Neural cell (in vitro differentiated cells): ENCODE measurements at regions not wholly inside any gene's neighbourhood (a gene's known extent, or its start where the extent isn't known, plus 50 kb on each side); places are given as distances from the start of the nearest gene placed in this dataset.

Source experiments
- H2AFZ ChIP-seq: fragments of 200-600, 300-800 bp; sonication (generic), shearing (Covaris generic); 2 replicates; pipeline ENCODE4 v1.6.0; 2014; ENCODE audit warnings: low read depth, mild to moderate bottlenecking, antibody characterized with exemption, low read length, moderate library complexity
- H3F3A ChIP-seq: fragments of 200-600 bp; shearing (Covaris generic); 2 replicates; pipeline ENCODE4 v1.6.1; 2016; ENCODE audit warnings: mild to moderate bottlenecking, moderate library complexity, mixed read lengths, antibody characterized with exemption, low read length; ENCODE audit not compliant: insufficient read depth, poor library complexity, severe bottlenecking
- H3K27ac ChIP-seq: fragments of 200-600, 300-800 bp; sonication (generic), shearing (Covaris generic); 2 replicates; pipeline ENCODE4 v1.5.1; 2014; ENCODE audit warnings: mild to moderate bottlenecking, low read length, moderate library complexity
- H3K27me3 ChIP-seq: fragments of 300-800, 200-600 bp; sonication (generic), shearing (Covaris generic); 2 replicates; pipeline ENCODE4 v1.6.0; 2014; ENCODE audit warnings: mild to moderate bottlenecking, low read depth, low read length, moderate library complexity; ENCODE audit not compliant: insufficient read depth
- H3K36me3 ChIP-seq: fragments of 300-800, 200-600 bp; sonication (generic), shearing (Covaris generic); 2 replicates; pipeline ENCODE4 v1.5.1; 2014; ENCODE audit warnings: mild to moderate bottlenecking, antibody characterized with exemption, low read length, moderate library complexity; ENCODE audit not compliant: insufficient read depth
- H3K4me2 ChIP-seq: fragments of 300-800, 200-600 bp; sonication (generic), shearing (Covaris generic); 2 replicates; pipeline ENCODE4 v1.6.0; 2014; ENCODE audit warnings: mild to moderate bottlenecking, low read length
- H3K4me3 ChIP-seq: fragments of 300-800, 200-600 bp; sonication (generic), shearing (Covaris generic); 2 replicates; pipeline ENCODE4 v1.5.1; 2014; ENCODE audit warnings: mild to moderate bottlenecking, low read length, moderate library complexity
- H3K79me2 ChIP-seq: fragments of 200-600 bp; shearing (Covaris generic); replicated peaks from 2 replicates; pipeline ENCODE4 v1.6.0; 2014; ENCODE audit warnings: mild to moderate bottlenecking, low read length, moderate library complexity; ENCODE audit not compliant: insufficient read depth
- H3K9ac ChIP-seq: fragments of 300-800, 200-600 bp; sonication (generic), shearing (Covaris generic); 2 replicates; pipeline ENCODE4 v1.6.1; 2016; ENCODE audit warnings: mild to moderate bottlenecking, low read length, mixed read lengths
- H3K9me2 ChIP-seq: fragments of 200-600 bp; shearing (Covaris generic); 2 replicates; pipeline ENCODE4 v1.6.1; 2016; ENCODE audit warnings: mild to moderate bottlenecking, low read length, mixed read lengths; ENCODE audit not compliant: insufficient read depth
- H3K9me3 ChIP-seq: fragments of 200-600, 300-800 bp; sonication (generic), shearing (Covaris generic); 2 replicates; pipeline ENCODE4 v1.6.1; 2016; ENCODE audit warnings: mild to moderate bottlenecking, mixed run types, low read length, moderate library complexity, mixed read lengths
- H4K20me1 ChIP-seq: fragments of 200-600 bp; shearing (Covaris generic); 2 replicates; pipeline ENCODE4 v1.6.1; 2016; ENCODE audit warnings: mild to moderate bottlenecking, mixed run types; ENCODE audit not compliant: insufficient read depth
- CTCF ChIP-seq: fragments of 450-650 bp; IDR thresholded peaks from 2 replicates; pipeline ENCODE4 v1.5.1; 2014; ENCODE audit warnings: antibody characterized with exemption, mild to moderate bottlenecking, moderate library complexity; ENCODE audit not compliant: poor library complexity, severe bottlenecking
- EP300 ChIP-seq: fragments of 450-650 bp; conservative IDR thresholded peaks from 2 replicates; pipeline ENCODE4 v1.6.1; 2014; ENCODE audit warnings: antibody characterized with exemption, mild to moderate bottlenecking, moderate library complexity; ENCODE audit not compliant: poor library complexity, severe bottlenecking
- EZH2 ChIP-seq: fragments of 200-600, 300-800 bp; shearing (Covaris generic), sonication (generic); IDR thresholded peaks from 2 replicates; pipeline ENCODE4 v1.6.1; 2014; ENCODE audit warnings: antibody characterized with exemption, low read length, borderline replicate concordance, mild to moderate bottlenecking; ENCODE audit not compliant: insufficient read depth, poor library complexity, severe bottlenecking
- MXI1 ChIP-seq: fragments of 450-650 bp; conservative IDR thresholded peaks from 2 replicates; pipeline ENCODE4 v1.6.1; 2014; ENCODE audit warnings: antibody characterized with exemption, mild to moderate bottlenecking; ENCODE audit not compliant: poor library complexity, severe bottlenecking
- POLR2AphosphoS5 ChIP-seq: IDR thresholded peaks from 2 replicates; pipeline ENCODE4 v1.6.1; 2012
- RAD21 ChIP-seq: fragments of 450-650 bp; conservative IDR thresholded peaks from 2 replicates; pipeline ENCODE4 v1.6.1; 2014; ENCODE audit warnings: antibody characterized with exemption, mild to moderate bottlenecking, moderate library complexity
- REST ChIP-seq: IDR thresholded peaks from 2 replicates; pipeline ENCODE4 v1.6.1; 2012; ENCODE audit warnings: borderline replicate concordance
- SMC3 ChIP-seq: fragments of 450-650 bp; conservative IDR thresholded peaks from 2 replicates; pipeline ENCODE4 v1.6.1; 2014; ENCODE audit warnings: antibody characterized with exemption, mild to moderate bottlenecking, moderate library complexity; ENCODE audit not compliant: poor library complexity
- TAF1 ChIP-seq: IDR thresholded peaks from 2 replicates; pipeline ENCODE4 v1.6.1; 2012; ENCODE audit warnings: low read depth

- Histone ChIP-seq H2AFZ (no peak overlapping the region), H3K4me3 (no peak overlapping the region), H4K20me1 (no peaks in the 10 kb centered on the region), H3K9me3 (no peaks in the 10 kb centered on the region), H3K9me2 (no peaks in the 10 kb centered on the region), H3K4me2 (no peak overlapping the region), H3K79me2 (no peaks in the 10 kb centered on the region), H3K27me3 (no peaks in the 10 kb centered on the region), H3K36me3 (no peaks in the 10 kb centered on the region), H3K9ac (no peak overlapping the region), H3F3A (no peaks in the 10 kb centered on the region), H3K27ac (no peak overlapping the region)
- no peak for TF ChIP-seq EZH2
- TF ChIP-seq CTCF = no peak
- TF ChIP-seq MXI1 = no peak
- TF ChIP-seq POLR2AphosphoS5 = no peak
- no peak for TF ChIP-seq EP300
- TF ChIP-seq REST = no peak
- no peak for TF ChIP-seq TAF1
- no peak for TF ChIP-seq SMC3
- no peak for TF ChIP-seq RAD21
Measured at GRCh38 chr6:105941621-105942412, 144.3 kb upstream of the PRDM1 start.

GRCh38 chr6:105940990-105941389 is 145.1 kb upstream of the PRDM1 start:
- Histone ChIP-seq H3K27me3 (no peaks in the 10 kb centered on the region), H3K79me2 (no peaks in the 10 kb centered on the region), H3K4me2 (no peak overlapping the region), H3K9ac (no peak overlapping the region), H3K4me3 (no peak overlapping the region), H3K9me2 (no peaks in the 10 kb centered on the region), H2AFZ (no peak overlapping the region), H3K9me3 (no peaks in the 10 kb centered on the region), H3F3A (no peaks in the 10 kb centered on the region), H3K36me3 (no peaks in the 10 kb centered on the region), H3K27ac (no peak overlapping the region), H4K20me1 (no peaks in the 10 kb centered on the region)
- no peak for TF ChIP-seq CTCF
- no peak for TF ChIP-seq SMC3
- no peak for TF ChIP-seq MXI1
- TF ChIP-seq RAD21 = no peak
- TF ChIP-seq TAF1 = no peak
- TF ChIP-seq REST = no peak
- no peak for TF ChIP-seq POLR2AphosphoS5
- TF ChIP-seq EZH2 = no peak
- no peak for TF ChIP-seq EP300
